HEK293 (cell line): ENCODE measurements at regions not wholly inside any gene's neighbourhood (a gene's known extent, or its start where the extent isn't known, plus 50 kb on each side); places are given as distances from the start of the nearest gene placed in this dataset.
"Not testable (repeated sequence)": the region's sequence is repeated elsewhere in the genome, so short reads cannot be mapped to it uniquely, and the experiment has no call there.

Source experiments
- CTCF ChIA-PET: fragments of 350-600 bp; formaldehyde crosslinking; extraction: SDS; loops from one replicate; lab custom pipeline; 2021; ENCODE audit warnings: antibody characterized with exemption; lab: Yijun Ruan, JAX
- POLR2A ChIA-PET: fragments of 300-600 bp; formaldehyde crosslinking; extraction: SDS; loops from one replicate; lab custom pipeline; 2020; ENCODE audit warnings: antibody characterized with exemption, inconsistent platforms; lab: Yijun Ruan, JAX
- H3K27ac ChIP-seq: fragments of 200-500 bp; sonication (Bioruptor generic); 2 replicates; pipeline ENCODE4 v1.5.1; 2014; ENCODE audit warnings: low read depth, low read length, control low read depth, inconsistent platforms; ENCODE audit errors: extremely low read depth
- H3K36me3 ChIP-seq, 2 experiments: fragments of 200-500 bp in 1 of 2; sonication (Bioruptor generic) in 1 of 2; 1 replicate in 1 of 2; 2 replicates in 1 of 2; pipeline ENCODE4 v1.5.1; 2014 to 2017; ENCODE audit warnings: inconsistent platforms in 2 of 2, low read length in 2 of 2; ENCODE audit not compliant: control insufficient read depth in 2 of 2, insufficient read depth in 1 of 2
- H3K4me1 ChIP-seq: fragments of 200-500 bp; sonication (Bioruptor generic); 2 replicates; pipeline ENCODE4 v1.5.1; 2014; ENCODE audit warnings: mild to moderate bottlenecking, low read length, inconsistent platforms; ENCODE audit not compliant: control insufficient read depth, insufficient read depth
- H3K4me3 ChIP-seq: 2 replicates; pipeline ENCODE4 v1.5.1; 2011; ENCODE audit warnings: low read depth, mild to moderate bottlenecking, control low read depth, low read length, moderate library complexity
- H3K9me3 ChIP-seq: fragments of 200-500 bp; sonication (Bioruptor generic); 2 replicates; pipeline ENCODE4 v1.5.1; 2014; ENCODE audit warnings: low read depth, low read length, inconsistent platforms; ENCODE audit not compliant: control insufficient read depth, insufficient read depth

DNA sequence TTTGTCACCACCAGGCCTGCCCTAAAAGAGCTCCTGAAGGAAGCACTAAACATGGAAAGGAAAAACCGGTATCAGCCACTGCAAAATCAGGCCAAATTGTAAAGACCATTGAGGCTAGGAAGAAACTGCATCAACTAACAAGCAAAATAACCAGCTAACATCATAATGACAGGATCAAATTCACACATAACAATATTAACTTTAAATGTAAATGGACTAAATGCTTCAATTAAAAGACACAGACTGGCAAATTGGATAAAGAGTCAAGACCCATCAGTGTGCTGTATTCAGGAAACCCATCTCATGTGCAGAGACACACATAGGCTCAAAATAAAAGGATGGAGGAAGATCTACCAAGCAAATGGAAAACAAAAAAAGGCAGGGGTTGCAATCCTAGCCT lies 57.7 kb upstream of the ZNF165 start:
- H3K27ac ChIP-seq, H3K36me3 ChIP-seq, H3K4me1 ChIP-seq, H3K9me3 ChIP-seq, CTCF ChIA-PET, H3K4me3 ChIP-seq, POLR2A ChIA-PET: not testable (repeated sequence)
